HG02763 (cell line): ENCODE measurements at regions not wholly inside any gene's neighbourhood (a gene's known extent, or its start where the extent isn't known, plus 50 kb on each side); places are given as distances from the start of the nearest gene placed in this dataset.
"Not testable (repeated sequence)": the region's sequence is repeated elsewhere in the genome, so short reads cannot be mapped to it uniquely, and the experiment has no call there.

Source experiments
- ATAC-seq: cut with Tn5 transposase; IDR thresholded peaks from one replicate; pipeline ENCODE4 v1.9.1; 2021; ENCODE audit warnings: mild to moderate bottlenecking, moderate library complexity; ENCODE audit not compliant: unreplicated experiment

DNA sequence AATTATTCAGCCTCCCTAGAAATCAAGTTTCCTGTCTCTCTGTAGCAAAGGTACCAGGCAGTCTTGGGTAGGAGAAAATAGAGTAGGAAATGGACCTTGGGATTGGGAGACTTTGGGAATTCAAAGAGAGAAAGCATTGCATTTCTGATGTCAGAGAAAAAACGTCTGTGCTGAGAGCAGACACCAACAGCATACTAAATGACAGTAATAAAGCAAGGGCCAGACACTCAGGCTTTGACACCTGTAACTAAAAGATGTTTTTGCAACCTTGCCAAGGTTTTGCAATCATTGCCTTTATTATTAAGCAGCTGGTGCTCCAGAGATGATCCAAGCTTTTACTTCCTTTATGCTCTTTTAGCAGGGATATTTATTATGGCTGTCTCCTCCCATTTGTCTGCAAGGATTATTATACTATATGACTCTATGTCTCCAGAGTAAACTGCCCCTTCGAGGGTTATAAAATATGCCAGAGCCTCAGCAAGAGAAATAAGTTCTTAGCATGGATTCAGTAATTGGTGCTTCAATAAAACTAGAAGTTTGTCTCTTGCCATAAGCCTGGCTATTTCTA is 85.2 kb upstream of the GRAMD1B start:
- ATAC-seq, result no peak

DNA sequence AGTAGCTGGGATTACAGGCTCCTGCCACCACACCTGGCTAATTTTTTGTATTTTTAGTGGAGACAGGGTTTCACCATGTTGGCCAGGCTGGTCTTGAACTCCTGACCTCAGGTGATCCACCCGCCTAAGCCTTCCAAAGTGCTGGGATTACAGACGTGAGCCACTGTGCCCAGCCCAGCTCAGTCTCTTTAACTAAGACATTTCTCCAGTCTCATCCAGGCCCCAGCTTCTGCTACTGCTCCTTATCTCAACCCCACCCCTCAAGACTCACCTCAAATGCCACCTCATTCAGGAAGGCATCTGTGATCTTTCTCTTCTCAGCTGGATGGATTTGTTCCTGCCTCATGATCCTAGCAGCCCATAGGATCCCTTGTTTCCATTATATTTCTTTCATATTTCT is 85.9 kb upstream of the GRAMD1B start:
- ATAC-seq, result not testable (repeated sequence)

DNA sequence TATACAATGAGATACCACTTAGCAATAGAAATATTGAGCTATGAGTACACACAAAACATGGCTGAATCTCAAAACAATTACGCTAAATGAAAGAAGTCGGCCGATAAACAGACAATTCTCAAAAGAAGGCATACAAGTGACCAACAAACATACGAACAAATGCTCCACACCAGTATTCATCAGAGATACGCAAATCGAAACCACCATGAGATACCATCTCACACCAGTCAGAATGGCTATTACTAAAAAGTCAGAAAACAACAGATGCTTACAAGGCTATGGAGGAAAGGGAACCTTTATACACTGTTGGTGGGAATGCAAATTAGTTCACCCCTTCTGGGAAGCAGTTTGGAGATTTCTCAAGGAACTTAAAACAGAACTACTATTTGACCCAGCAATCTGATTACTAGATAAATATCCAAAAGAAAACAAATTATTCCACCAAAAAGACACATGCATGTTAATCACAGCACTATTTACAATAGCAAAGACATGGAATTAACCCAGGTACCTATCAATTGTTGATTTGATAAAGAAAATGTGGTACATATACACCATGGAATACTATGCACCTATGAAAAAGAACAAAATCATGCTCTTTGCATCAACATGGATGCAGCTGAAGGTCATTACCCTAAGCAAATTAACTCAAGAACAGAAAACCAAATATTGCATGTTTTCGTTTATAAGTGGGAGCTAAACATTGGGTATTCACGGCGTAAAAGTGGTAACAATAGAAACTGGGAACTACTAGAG is 90.9 kb upstream of the GRAMD1B start:
- ATAC-seq, result no peak

DNA sequence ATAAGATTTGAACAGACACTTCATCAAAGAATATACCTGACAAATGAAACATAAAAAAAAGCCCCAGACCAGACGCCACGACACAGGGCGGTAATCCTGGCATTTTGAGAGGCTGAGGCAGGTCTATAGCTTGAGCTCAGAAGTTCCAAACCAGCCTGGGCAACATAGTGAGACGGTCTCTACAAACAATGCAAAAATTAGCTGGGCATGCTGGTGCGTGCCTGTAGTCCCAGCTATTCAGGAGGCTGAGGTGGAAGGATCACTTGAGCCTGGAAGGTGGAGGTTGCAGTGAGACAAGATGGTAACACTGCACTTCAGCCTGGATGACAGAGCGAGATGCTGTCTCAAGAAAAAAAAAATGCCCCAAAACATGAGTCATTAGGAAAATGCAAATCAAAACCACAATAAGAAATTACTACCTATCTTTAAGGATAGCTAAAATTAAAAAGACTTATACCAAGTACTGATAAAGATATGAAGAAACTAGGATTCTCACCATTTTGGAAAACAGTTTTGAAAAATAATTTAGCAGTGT is 91.7 kb upstream of the GRAMD1B start:
- no peak for ATAC-seq

DNA sequence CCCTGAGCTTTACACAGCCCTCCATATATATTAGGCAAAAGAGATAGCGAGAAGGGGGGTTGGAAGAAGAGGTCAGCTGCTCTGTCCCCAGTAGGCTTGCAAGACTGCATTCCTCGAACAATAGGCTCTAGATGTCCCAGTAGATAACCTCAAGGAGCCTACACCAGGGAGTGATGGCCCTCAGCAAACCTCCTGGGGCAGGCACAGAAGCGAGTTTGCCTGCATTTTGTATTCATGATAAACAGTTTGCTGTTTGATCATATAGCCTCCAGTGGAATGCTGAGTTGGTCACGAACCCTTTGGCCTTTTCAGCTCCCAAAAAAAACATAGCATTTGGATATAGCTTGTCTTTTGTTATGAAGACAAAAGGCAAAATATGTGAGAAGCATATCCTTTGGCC is 95.1 kb upstream of the GRAMD1B start:
- no peak for ATAC-seq

DNA sequence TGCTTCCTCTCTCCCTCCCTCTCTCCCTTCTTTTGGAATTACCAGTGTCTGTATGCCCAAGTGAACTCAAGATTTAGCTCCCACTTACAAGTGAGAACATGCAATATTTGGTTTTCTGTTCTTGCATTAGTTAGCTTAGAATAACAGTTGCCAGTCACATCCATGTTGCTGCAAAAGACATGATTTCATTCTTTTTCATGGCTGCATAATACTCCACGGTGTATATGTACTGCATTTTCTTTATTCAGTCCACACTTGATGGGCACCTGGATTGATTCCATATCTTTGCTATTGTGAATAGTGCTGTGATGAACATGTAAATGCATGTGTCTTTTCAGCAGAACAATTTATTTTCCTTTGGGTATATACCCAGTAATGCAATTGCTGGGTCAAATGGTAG is 97.5 kb upstream of the GRAMD1B start:
- ATAC-seq, result not testable (repeated sequence)

DNA sequence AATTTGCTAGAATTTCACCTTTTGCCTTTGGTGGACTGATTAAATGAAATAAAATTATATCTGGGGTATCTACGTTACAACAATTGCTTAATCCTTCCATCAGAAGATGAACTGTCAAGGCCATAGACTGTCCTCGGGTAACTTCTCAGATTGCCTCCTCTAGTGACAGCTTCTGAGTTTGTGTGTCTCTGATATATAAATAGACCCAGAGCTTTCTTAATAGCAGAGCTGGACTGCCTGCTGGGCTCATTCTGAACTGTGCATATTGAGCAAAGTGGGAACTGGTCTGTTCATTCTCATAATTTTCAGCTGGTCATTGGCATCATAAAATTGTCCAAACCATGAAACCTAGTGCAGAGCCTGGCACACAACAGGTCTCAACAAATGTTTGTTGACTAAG is 99.1 kb upstream of the GRAMD1B start:
- no peak for ATAC-seq

DNA sequence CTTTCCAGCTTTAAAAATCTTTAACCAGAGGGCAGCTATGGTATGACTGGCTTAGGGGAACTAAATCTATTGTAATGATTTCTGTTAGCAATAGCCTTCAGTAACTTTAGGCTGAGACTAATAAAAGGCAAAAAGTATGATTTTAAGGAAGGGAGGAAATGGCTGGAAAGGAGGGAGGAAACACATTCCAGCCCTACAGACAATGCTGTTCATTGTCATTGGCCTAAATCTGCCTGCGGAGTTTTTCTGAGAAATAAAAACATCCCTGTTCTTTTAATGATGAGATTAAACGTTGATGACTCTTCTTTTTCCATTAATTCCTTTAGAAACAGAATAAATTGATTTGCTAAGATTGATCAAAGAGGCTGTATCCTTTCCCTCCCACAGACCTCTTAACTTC is 99.6 kb upstream of the GRAMD1B start:
- ATAC-seq, result no peak

DNA sequence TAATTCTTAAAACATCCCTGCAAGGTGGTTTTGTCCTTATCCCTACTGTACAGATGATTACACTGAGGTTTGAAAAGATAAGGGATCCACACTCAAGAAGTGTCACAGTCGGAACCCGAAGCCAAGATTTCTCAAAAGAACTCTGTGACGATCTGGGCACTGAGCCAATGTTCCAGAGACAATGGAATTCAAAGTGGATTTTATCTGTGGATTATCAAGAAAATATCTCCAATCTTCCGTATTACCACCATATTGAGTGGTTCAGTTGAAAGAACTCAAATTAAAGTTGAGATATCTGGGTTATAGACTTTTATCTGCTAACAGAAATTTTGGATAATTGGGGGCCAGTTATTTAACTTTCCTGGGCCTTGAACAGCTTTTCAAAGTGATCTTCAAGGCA is 100.0 kb upstream of the GRAMD1B start:
- ATAC-seq, result no peak

DNA sequence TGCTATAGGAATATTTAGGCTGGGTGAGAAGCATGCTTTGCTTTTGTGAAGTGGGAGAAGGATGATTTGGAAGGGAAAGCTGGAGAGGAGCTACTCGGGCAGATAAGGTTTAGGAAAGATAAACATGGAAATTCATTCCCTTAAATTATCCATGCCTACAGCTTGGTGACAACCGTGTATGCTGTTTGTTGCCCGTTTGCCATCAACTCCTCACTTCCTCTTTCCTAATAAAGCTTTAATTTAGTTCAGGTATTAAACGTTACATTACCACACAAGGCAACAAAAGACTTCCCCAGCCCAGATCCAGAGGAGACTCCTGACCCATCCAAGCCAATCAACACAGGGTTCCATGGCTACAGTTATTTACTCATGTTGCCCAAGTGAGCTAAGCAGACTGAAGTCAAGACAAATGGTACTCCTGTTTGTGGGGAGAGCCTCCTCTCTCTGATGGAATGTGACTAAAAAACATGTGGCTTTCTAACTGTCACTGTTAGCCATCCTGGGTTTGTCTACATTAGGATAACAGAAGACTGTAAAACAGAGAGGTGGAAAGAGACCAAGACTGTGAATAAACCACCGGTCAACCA is 101.7 kb upstream of the GRAMD1B start:
- no peak for ATAC-seq

DNA sequence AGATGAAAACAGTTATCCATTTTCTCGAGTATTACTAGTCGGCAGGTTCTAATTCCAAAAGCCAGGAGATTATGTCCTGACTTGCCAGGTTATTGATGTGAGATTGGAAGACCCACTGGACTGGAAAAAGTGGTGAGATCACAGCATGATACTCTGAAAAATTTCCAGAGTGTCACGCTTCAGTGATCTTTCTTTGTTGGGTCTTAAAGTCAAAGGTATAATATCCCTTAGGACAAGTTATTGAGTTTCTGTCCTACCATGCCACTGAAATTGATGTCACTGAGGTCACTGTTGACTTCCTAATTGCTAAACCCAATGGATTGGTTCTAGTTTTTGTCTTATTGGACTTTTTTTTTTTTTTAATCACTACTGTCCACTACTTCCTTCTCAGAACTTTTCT is 104.5 kb upstream of the GRAMD1B start:
- ATAC-seq, result no peak

DNA sequence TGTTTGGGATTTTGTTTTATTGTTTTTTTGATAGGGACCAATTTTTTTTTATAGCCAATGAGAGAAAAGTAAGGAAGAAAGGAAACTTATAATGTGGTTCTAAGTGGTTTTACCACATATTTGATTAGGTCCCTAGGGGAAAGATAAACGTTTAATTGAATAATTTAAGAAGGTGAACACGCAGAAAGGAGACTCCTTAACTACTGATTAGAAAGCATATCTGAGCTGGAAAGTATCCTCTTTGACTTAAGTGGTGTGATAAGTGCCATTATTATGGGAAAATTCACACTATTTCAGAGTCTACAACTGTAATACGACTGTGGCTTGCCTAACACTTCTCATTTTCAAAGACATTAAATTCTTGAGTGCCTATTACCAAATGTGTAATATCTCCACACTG is 106.5 kb upstream of the GRAMD1B start:
- ATAC-seq, result no peak

DNA sequence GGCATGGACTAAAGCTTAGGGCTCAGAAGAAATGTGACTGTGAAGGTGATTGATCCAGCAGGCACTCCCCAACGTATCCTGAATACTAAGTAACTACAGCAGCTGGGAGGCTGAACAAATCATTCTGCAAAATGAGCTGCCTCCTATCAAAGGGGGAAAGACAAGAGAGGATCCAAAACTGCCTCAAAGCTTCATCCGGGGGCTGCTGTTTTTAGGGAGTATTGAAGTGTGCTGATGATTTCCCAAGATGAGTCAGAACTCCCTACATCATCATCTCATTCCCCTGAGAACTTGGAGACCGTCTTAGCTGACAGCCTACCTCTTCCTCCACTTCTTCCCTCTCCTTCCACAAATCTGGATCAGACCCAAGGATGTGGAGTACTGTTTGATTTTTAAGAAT is 108.4 kb upstream of the GRAMD1B start:
- no peak for ATAC-seq

DNA sequence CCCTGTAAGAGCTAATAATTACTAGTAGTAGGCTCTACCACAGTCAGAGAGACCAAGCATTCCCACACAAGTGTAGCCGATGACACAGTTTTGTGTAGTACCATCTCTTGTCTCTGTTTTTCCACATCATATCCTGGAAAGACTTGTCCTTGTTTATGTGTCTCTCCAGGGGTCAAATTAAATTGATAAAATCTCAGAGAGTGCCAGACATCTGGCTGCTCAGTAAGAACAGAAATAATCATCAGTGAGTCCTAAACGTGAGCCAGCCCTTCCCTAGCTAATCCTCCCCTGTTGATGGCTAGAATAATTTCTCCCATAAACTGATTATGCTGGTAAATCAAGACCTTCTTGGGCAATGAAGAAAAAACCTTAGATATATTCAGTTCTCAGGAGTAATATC is 111.4 kb upstream of the GRAMD1B start:
- ATAC-seq, result no peak

DNA sequence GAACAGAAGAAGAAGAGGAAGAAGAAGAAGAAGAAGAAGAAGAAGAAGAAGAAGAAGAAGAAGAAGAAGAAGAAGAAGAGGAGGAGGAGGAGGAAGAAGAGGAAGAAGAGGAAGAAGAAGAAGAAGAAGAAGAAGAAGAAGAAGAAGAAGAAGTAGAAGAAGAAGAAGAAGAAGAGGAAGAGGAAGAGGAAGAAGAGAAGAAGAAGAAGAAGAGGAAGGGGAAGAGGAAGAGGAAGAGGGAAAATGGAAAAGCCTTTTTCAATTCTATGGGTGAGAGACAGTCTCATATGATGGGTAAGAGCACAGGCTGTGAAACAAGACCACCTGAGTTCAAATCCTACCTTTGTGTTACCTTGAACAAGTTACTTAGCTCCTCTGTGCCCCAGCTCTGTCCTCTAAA is 111.9 kb upstream of the GRAMD1B start:
- ATAC-seq, result not testable (repeated sequence)

DNA sequence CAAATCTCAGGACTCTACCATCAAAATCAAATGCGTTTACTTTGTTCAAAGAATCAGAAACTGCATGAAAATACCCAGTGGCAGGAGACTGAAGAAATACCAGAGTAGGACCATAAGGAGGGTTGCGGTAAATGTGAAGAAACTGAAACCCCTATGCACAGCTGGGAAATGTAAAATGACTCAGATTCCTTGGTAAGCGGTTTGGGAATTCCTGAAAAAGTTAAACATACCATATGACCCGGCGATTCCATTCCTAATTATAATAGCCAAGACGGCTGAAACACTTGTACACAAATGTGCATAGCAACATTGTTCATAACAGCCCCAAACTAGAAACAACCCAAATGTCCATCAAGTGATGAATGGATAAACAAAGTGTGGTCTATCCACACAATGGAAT is 114.1 kb upstream of the GRAMD1B start:
- no peak for ATAC-seq

DNA sequence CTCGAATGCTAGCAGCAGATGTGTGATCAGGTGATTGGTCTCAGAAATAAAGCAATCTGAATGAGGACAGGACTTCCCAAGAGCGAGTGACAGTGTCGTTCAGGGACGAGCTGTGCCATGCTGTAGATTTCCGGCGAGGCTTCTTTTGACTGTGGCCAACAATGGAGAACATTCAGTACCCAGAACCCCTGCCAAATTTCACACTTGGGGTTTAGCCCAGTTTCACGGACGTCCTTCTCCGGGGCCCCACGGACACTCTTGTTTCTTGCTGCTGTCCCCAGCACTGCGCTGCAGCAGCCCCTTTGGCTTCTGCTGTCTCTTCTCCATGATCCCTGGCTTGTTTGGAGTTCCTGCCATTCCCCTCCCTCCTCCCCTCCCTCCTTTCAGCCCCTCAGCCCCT is 115.1 kb upstream of the GRAMD1B start:
- no peak for ATAC-seq

DNA sequence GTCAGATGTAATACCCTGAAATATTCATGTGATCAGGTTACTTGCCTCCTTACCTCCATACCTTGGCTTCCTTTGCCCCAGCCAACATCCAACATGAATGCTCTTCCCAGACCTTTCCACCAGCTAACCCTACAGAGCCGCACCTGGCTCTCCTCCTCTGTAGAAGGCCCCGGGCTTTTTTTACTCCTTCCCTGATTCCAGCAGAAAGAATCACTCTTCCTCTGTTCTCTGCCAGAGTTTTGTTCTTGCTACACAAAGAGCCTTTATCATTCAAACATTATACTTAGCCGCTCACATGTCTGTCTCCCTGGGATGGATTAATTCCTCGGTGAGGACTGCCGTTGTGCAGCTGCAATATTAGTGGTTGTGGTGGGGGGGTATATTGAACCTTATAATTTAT is 116.8 kb upstream of the GRAMD1B start:
- no peak for ATAC-seq

DNA sequence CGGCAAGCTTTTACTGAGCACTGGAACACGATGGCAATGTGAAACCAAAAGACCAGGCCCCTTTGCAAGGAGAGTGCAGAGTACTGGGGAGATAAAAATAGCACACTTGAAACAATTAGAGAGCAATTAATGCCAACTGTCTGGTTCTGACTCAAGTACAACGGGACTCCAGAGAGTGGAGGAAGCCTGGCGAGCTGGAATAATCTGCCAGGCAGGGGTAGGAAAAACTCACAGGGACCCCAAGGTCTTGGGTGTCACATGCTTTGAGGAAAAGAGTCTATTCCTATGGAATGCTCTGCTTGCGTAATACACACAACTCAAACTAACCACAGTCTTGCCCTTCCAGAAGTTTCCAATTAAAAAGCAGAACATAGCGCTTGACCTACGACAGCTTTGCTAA is 113.0 kb upstream of the CLMP start:
- ATAC-seq, result no peak

DNA sequence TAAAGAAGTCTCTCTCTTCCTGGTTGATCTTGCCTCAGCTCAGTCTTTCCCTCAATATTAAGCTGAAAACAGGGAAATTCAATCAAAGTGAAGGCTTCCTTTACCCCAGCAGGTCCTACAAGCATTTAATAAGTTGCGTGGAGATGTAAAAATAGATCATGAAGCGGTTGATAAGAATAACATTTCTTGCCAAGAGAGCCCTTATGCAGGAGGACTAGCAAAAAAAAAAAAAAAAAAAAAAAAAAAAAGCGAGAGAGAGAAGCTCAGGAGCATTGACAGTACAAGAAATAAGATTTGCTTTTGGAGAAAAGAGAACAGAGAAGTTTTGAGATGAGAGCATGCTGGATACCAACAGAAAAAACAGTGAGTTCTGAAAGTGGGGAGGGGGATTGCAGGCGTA is 112.2 kb upstream of the CLMP start:
- no peak for ATAC-seq

DNA sequence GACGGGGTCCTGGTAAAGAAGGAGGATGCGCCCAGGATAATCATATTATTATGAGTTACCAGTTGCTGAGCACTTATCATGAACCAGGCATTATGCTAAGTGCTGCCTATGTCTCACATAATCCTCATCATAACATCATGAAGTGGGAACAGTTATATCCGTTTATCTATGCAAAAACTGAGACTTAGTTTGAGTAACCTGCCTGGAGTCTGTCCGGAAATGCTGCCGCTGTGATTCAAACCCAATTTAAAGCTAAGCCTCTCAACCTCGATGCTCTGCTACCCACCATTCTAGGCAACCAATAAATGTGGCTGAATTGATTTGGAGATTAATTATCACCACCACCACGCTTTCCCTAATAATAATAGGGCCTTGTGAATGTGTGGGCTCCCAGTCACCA is 111.5 kb upstream of the CLMP start:
- ATAC-seq, result no peak

DNA sequence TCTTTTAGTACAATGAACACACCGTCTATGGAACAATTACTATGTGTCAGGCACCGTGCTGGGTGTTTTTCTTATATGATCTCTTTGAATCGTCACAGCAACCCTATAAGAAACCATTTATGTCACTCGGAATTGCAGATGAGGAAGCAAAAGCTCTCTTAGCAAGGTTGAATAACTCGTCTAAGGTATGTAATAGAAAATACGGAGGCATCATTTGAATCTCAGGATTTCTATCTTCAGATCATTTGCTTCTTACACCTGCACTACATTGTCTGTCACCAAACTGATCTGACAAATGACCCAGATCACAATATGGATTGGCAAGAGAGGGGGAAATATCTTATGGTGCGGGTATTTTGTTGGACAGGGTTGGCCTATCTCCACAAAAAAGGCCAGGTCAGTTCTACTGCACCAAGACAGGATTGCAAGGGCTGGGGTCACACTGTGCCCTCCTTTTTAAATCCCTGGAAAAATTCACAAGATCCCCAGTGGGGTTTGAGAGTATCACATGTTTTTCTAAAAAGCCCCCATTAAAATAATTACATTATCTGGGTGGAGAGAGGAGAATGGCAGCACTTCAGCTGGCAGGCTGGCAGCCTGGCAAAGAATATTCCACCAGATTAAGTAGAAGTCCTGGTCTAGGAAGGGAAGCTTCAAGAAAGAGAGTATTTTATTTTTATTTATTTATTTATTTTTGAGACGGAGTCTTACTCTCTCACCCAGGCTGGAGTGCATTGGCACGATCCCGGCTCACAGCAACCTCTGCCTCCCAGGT is 110.7 kb upstream of the CLMP start:
- no peak for ATAC-seq
